ENCODE measurements at regions not wholly inside any gene's neighbourhood (a gene's known extent, or its start where the extent isn't known, plus 50 kb on each side); places are given as distances from the start of the nearest gene placed in this dataset.
"Not testable (repeated sequence)": the region's sequence is repeated elsewhere in the genome, so short reads cannot be mapped to it uniquely, and the experiment has no call there.

DNA sequence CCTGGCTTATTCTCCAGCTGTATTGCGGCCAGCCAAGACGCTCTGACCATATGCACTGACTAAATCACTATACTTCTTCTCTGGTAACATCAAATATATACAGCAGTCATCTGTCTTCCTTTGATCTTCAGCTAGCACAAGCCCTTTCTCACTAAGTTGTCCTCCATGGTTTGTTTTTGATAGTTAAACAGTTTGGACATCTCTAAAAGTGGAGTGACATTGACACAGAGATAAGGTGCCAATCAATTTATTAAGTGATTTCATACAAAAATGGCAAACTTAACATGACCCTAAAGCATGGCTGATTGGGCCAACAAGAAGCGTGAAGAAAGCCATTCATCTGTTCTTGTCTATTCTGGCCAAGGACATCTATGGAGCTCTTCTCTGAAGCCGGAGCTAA, 334.9 kb downstream of the NKX6-1 start:
- intact Hi-C loops (cut with micrococcal nuclease) = no loop called here
- Mint-ChIP-seq H3K4me3 (ENCODE audit: low read depth) (no peak overlapping the region), H3K36me3 (ENCODE audit: low read depth) (no peaks in the 10 kb centered on the region), H3K4me1 (ENCODE audit: low read depth) (no peaks in the 10 kb centered on the region), H3K27me3 (ENCODE audit: low read depth) (no peaks in the 10 kb centered on the region), H3K9me3 (no peaks in the 10 kb centered on the region), H3K27ac (no peak overlapping the region)
- no peak for DNase-seq (ENCODE audit: low spot score)

DNA sequence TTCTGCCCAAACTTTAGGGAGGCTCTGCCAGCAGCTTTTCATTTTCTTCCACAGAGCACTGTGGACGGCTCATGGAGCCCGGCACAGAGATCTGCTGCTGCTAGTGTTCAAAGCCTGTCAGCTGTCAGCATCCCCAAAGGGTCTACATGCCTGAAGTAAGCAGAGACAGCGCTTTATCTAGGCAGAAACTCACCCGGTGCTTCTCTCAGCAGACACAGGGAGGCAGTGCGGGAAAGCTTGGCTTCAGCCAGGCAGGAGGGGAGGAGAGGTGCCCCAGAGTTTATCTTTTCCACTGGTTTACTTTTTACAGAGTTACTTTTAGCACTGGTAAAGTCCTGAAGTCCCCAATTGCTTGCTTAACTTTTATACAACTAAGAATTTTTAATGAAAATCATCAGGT, 339.3 kb downstream of the NKX6-1 start:
- no peak for DNase-seq (ENCODE audit: low spot score)
- H3K9me3 Mint-ChIP-seq = no peaks in the 10 kb centered on the region
- no peaks in the 10 kb centered on the region for H3K27me3 Mint-ChIP-seq (ENCODE audit: low read depth)
- H3K4me1 Mint-ChIP-seq (ENCODE audit: low read depth) = no peaks in the 10 kb centered on the region
- no peak overlapping the region for H3K4me3 Mint-ChIP-seq (ENCODE audit: low read depth)
- H3K36me3 Mint-ChIP-seq (ENCODE audit: low read depth) = no peaks in the 10 kb centered on the region
- no peak overlapping the region for H3K27ac Mint-ChIP-seq
- intact Hi-C loops (cut with micrococcal nuclease) = no loop called here

DNA sequence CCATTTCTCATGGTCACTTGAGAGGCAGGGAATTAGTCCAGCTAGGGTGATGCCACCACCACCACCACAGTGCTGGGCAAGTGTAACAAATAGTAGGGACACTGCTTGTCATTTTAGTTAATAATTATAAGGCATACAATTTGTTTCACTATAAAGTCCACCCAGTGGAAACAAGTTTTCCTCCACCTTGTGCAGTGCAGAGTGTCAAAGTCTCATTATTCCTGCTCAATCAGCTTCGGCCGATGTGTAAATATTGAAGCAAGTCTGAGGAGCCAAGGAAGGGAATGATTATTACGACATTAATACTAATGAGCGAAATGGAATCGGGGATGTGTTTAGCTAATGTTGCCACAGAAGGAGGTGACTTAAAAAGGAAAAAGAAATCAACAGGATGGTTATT, 340.4 kb downstream of the NKX6-1 start:
- no peak for DNase-seq (ENCODE audit: low spot score)
- Mint-ChIP-seq H3K4me3 (ENCODE audit: low read depth) (no peak overlapping the region), H3K9me3 (no peaks in the 10 kb centered on the region), H3K4me1 (ENCODE audit: low read depth) (no peaks in the 10 kb centered on the region), H3K36me3 (ENCODE audit: low read depth) (no peaks in the 10 kb centered on the region), H3K27ac (no peak overlapping the region), H3K27me3 (ENCODE audit: low read depth) (no peaks in the 10 kb centered on the region)
- intact Hi-C loops (cut with micrococcal nuclease) = no loop called here

DNA sequence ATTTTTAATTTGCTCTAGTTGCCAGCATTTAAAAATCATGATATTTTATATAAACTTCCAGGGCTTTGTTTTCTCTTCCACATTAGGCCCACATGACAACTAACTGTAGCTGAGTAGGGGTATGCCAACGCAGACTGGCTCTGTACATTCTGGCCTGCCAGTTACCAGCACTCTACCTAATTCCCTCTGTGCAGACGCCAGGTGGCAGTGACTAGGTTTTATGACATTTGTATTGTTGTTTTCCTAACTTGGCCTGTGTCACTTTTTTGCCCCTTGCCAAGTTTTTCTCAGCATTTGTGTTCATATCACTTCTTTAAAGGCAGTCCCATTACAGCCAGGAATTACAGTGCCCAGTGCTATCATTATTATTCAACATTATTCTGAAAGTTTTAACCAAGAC, 347.5 kb downstream of the NKX6-1 start:
- Mint-ChIP-seq H3K36me3 (ENCODE audit: low read depth) (no peaks in the 10 kb centered on the region), H3K4me3 (ENCODE audit: low read depth) (no peak overlapping the region), H3K4me1 (ENCODE audit: low read depth) (peaks cover 3% of the 10 kb centered on the region), H3K27me3 (ENCODE audit: low read depth) (no peaks in the 10 kb centered on the region), H3K27ac (no peak overlapping the region), H3K9me3 (no peaks in the 10 kb centered on the region)
- intact Hi-C loops (cut with micrococcal nuclease) = no loop called here
- DNase-seq (ENCODE audit: low spot score) = no peak

DNA sequence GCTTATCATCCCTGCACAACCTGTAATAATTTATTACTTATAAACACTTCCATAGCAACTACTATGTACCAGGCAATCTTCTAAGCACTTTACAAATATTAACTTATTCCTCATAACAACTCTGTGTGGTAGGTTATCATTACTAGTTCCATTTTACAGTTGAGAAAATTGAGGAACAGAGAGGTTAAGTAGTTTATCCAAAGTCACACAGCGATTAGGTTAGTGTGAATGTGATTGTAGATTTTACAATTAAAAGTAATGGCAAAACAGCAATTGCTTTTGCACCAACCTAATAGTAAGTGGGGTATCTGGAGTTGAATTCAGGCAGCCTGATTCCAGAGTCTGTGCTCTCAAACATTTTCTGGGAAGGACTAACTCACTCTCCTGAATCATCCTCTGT, 348.9 kb downstream of the NKX6-1 start:
- no peaks in the 10 kb centered on the region for H3K9me3 Mint-ChIP-seq
- no peaks in the 10 kb centered on the region for H3K36me3 Mint-ChIP-seq (ENCODE audit: low read depth)
- H3K27me3 Mint-ChIP-seq (ENCODE audit: low read depth) = no peaks in the 10 kb centered on the region
- H3K4me1 Mint-ChIP-seq (ENCODE audit: low read depth) = peaks cover 7% of the 10 kb centered on the region
- DNase-seq (ENCODE audit: low spot score) = no peak
- intact Hi-C loops (cut with micrococcal nuclease) = no loop called here
- no peak overlapping the region for H3K27ac Mint-ChIP-seq
- H3K4me3 Mint-ChIP-seq (ENCODE audit: low read depth) = no peak overlapping the region

DNA sequence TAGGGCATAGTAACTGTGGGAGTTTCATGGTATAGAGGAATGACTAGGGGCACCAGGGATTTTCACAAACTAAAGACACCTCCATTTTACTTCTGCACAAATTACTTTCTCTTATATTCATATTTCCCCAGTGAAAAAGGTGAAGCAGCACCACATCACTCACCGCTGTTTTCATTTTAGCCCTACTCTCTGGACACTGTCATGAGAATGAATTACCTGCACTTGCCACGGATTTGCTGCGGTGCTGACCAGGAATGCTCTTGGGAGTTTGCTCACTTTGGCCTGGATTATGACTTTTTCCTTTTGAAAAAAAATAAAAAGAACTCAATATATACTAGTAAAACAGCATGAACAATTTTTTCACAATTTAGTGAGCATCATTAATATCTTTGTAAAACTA, 351.3 kb downstream of the NKX6-1 start:
- no peak for DNase-seq (ENCODE audit: low spot score)
- H3K27me3 Mint-ChIP-seq (ENCODE audit: low read depth) = no peaks in the 10 kb centered on the region
- peaks cover 7% of the 10 kb centered on the region for H3K4me1 Mint-ChIP-seq (ENCODE audit: low read depth)
- H3K27ac Mint-ChIP-seq = no peak overlapping the region
- H3K4me3 Mint-ChIP-seq (ENCODE audit: low read depth) = no peak overlapping the region
- no peaks in the 10 kb centered on the region for H3K9me3 Mint-ChIP-seq
- H3K36me3 Mint-ChIP-seq (ENCODE audit: low read depth) = no peaks in the 10 kb centered on the region
- intact Hi-C loops (cut with micrococcal nuclease) = no loop called here

DNA sequence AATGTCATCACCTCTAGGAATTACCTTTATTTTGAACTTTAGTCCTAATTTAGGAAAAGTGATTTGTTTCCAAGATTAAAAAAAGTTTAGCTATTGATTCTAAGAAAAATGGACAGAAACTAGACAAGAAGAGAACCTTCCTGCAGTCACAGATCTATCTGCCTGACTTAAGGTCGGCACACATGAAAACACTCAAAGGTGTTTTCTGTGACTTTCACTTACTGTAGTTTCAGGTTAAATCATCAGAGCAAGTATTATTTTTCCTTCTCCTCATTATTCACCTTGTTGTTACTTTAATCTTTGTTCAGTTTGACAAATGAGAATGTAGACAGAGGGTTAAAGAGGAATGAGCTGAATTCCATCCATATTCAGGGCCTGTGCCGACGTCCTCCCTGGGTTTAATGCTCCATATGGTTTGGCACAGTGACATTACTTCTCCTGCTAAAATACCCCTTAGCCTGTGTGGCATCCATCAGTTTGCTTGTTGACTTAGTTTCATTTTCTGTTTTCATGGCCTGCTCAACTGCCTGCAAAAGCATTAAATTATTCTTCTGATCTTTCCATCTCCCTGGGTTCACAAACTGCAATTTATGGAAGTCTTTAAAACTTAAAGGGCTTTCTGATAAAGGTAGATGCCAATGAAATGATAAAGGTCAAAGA, 352.7 kb downstream of the NKX6-1 start:
- intact Hi-C loops (cut with micrococcal nuclease) = no loop called here
- no peak for DNase-seq (ENCODE audit: low spot score)
- Mint-ChIP-seq H3K36me3 (ENCODE audit: low read depth) (no peaks in the 10 kb centered on the region), H3K27ac (no peak overlapping the region), H3K9me3 (no peaks in the 10 kb centered on the region), H3K4me1 (ENCODE audit: low read depth) (peaks cover 7% of the 10 kb centered on the region), H3K27me3 (ENCODE audit: low read depth) (no peaks in the 10 kb centered on the region), H3K4me3 (ENCODE audit: low read depth) (no peak overlapping the region)

DNA sequence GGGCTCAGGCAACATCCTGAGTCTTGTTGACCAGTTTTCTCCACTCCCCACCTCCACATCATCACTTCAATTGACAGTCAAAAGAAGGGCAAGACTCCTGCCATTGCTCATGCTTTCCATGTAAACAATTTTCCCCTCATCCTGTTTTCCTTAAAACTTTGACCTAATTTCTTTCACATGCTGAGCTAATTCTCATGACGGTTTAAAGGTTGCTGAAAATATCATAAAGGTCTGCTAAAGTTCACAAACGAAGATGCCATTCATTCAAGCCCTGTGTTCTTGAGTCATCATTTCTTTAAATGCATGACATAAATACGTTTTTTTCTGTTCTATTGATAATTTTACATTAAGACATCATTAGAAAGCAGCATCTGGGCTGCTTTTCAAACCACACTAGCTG, 353.9 kb downstream of the NKX6-1 start:
- intact Hi-C loops (cut with micrococcal nuclease) = no loop called here
- no peaks in the 10 kb centered on the region for H3K27me3 Mint-ChIP-seq (ENCODE audit: low read depth)
- peaks cover 7% of the 10 kb centered on the region for H3K4me1 Mint-ChIP-seq (ENCODE audit: low read depth)
- no peaks in the 10 kb centered on the region for H3K36me3 Mint-ChIP-seq (ENCODE audit: low read depth)
- H3K27ac Mint-ChIP-seq = no peak overlapping the region
- DNase-seq (ENCODE audit: low spot score) = no peak
- no peak overlapping the region for H3K4me3 Mint-ChIP-seq (ENCODE audit: low read depth)
- no peaks in the 10 kb centered on the region for H3K9me3 Mint-ChIP-seq

DNA sequence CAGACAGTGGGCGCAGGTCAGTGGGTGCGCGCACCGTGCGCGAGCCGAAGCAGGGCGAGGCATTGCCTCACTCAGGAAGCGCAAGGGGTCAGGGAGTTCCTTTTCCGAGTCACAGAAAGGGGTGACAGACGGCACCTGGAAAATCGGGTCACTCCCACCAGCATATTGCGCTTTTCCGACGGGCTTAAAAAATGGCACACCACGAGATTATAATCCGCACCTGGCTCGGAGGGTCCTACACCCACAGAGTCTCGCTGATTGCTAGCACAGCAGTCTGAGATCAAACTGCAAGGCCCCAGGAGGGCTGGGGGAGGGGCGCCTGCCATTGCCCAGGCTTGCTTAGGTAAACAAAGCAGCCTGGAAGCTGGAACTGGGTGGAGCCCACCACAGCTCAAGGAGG, 372.2 kb downstream of the NKX6-1 start:
- H3K27ac Mint-ChIP-seq; H3K36me3 Mint-ChIP-seq (ENCODE audit: low read depth); DNase-seq (ENCODE audit: low spot score); H3K27me3 Mint-ChIP-seq (ENCODE audit: low read depth); H3K9me3 Mint-ChIP-seq; intact Hi-C loops (cut with micrococcal nuclease); H3K4me3 Mint-ChIP-seq (ENCODE audit: low read depth); H3K4me1 Mint-ChIP-seq (ENCODE audit: low read depth): not testable (repeated sequence)

DNA sequence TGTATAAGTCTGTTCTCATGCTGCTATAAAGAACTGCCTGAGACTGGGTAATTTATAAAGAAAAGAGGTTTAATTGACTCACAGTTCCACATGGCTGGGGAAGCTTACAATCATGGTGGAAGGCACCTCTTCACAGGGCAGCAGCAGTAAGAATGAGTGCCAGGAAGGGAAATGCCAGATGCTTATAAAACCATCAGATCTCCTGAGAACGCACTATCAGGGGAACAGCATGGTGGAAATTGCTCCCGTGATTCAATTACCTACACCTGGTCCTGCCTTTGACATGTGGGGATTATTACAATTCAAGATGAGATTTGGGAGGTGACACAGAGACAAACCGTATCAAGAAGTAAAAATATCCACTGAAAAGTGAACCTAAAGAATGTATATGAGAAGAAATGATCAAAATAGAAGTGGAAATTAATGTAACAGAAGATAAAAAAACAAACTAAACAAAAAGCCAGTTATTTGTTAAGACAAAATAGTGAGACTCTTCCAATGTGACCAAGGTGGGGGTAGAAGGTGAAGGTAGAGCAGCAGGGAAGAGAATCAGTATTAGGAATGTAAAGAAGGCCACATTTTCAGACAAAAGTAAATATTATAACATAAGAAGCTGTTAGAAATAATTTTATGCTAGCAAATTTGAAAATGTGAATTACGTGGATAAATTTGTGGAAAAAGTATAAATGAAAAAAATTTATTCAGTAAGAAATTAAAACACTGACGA, 372.9 kb downstream of the NKX6-1 start:
- Mint-ChIP-seq H3K4me1 (ENCODE audit: low read depth) (no peaks in the 10 kb centered on the region), H3K4me3 (ENCODE audit: low read depth) (no peak overlapping the region), H3K27ac (no peak overlapping the region), H3K9me3 (peaks cover 5% of the 10 kb centered on the region), H3K36me3 (ENCODE audit: low read depth) (no peaks in the 10 kb centered on the region), H3K27me3 (ENCODE audit: low read depth) (no peaks in the 10 kb centered on the region)
- intact Hi-C loops (cut with micrococcal nuclease) = no loop called here
- no peak for DNase-seq (ENCODE audit: low spot score)

DNA sequence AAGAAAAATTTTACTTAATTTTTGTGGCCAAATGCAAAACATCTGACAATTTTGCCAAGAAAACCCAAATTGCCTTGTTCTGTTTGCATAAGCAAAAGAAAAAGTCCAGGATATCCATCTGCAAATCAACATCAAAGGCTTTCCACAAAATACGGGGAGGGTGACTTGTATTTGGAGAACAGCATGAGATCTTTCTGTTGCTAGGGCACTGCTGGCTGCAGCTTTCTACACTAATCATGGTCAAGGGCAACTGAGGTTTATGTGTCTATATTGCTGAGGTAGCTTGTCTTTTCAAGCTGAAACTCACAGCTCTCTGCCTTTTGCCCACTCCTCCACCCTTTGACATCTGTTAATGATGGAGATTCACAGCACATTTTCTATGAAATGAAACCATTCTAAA, 389.1 kb downstream of the NKX6-1 start:
- H3K36me3 Mint-ChIP-seq (ENCODE audit: low read depth) = no peaks in the 10 kb centered on the region
- no peak overlapping the region for H3K4me3 Mint-ChIP-seq (ENCODE audit: low read depth)
- no peak overlapping the region for H3K27ac Mint-ChIP-seq
- peaks cover 10% of the 10 kb centered on the region for H3K9me3 Mint-ChIP-seq
- no peaks in the 10 kb centered on the region for H3K27me3 Mint-ChIP-seq (ENCODE audit: low read depth)
- no peak for DNase-seq (ENCODE audit: low spot score)
- intact Hi-C loops (cut with micrococcal nuclease) = no loop called here
- H3K4me1 Mint-ChIP-seq (ENCODE audit: low read depth) = no peaks in the 10 kb centered on the region

DNA sequence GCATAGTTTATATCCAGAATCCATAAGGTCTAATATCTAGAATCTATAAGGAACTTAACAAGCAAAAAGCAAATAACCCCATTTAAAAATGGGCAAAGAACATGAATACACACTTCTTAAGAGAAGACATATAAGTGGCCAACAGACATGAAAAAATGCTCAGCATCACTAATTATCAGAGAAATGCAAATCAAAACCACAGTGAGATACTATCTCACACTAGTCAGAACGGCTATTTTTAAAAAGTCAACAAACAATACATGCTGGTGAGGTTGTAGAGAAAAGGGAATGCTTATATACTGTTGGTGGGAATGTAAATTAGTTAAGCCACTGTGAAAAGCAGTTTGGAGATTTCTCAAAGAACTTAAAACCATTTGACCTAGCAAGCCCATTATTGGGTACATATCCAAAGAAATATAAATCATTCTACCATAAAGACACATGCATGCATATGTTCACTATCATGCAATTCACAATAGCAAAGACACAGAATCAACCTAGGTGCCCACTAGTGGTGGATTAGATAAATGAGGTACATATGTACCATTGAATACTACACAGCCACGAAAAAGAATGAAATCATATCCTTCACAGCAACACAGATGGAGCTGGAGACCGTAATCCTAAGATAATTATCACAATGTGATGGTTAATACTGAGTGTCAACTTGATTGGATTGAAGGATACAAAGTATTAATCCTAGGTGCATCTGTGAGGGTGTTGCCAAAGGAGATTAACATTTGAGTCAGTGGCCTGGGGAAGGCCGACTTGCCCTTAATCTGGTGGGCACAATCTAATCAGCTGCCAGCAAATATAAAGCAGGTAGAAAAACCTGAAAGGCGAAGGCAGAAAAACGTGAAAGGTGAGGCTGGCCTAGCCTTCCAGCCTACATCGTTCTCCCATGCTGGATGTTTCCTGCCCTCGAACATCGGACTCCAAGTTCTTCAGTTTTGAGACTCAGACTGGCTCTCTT, 397.2 kb downstream of the NKX6-1 start:
- H3K9me3 Mint-ChIP-seq; H3K4me1 Mint-ChIP-seq (ENCODE audit: low read depth); H3K27me3 Mint-ChIP-seq (ENCODE audit: low read depth); intact Hi-C loops (cut with micrococcal nuclease); H3K27ac Mint-ChIP-seq; H3K36me3 Mint-ChIP-seq (ENCODE audit: low read depth); H3K4me3 Mint-ChIP-seq (ENCODE audit: low read depth); DNase-seq (ENCODE audit: low spot score): not testable (repeated sequence)

DNA sequence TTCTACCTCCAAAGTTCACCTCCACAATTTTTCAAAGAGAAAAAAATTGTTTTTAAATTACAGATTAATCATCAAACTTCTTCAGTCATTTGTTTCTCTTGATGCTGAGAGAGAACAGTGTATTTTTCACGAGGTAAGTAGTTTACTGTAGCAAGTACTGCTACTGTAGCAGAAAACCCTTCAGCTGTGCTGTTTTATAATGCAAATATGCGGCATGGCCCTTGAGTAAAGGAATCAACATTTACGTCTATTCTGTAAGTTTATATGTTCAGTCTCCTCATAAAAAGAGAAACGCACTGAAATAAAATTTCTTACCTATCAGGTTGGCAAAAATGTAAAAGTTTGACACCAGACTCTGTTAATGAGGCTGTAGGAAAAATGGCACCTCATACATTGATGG, 399.0 kb downstream of the NKX6-1 start:
- H3K27me3 Mint-ChIP-seq (ENCODE audit: low read depth) = no peaks in the 10 kb centered on the region
- H3K4me3 Mint-ChIP-seq (ENCODE audit: low read depth) = no peak overlapping the region
- H3K27ac Mint-ChIP-seq = no peak overlapping the region
- DNase-seq (ENCODE audit: low spot score) = no peak
- no peaks in the 10 kb centered on the region for H3K4me1 Mint-ChIP-seq (ENCODE audit: low read depth)
- intact Hi-C loops (cut with micrococcal nuclease) = no loop called here
- no peaks in the 10 kb centered on the region for H3K36me3 Mint-ChIP-seq (ENCODE audit: low read depth)
- no peaks in the 10 kb centered on the region for H3K9me3 Mint-ChIP-seq
